Adrenal gland (tissue), 5 donors: ENCODE measurements at regions not wholly inside any gene's neighbourhood (a gene's known extent, or its start where the extent isn't known, plus 50 kb on each side); places are given as distances from the start of the nearest gene placed in this dataset.

Experiments
- POLR2A ChIP-seq, 2 donors: fragments of 450-650 bp; IDR thresholded peaks; one replicate each; pipeline ENCODE4 v1.6.1; 2017; ENCODE audit warnings: antibody characterized with exemption in 2 of 2, mild to moderate bottlenecking in 2 of 2, moderate library complexity in 1 of 2
- TF ChIP-seq, protein P1 (sequence below), 6 experiments: fragments of 450-650 bp in 4 of 6; fragments of 200-600 bp in 2 of 6; sonication (generic) in 1 of 6; IDR thresholded peaks; 1 replicate in 5 of 6; 2 replicates in 1 of 6; pipeline versions ENCODE4 v1.5.1 to v1.8.0; 2016 to 2021; ENCODE audit warnings: antibody characterized with exemption in 6 of 6, mild to moderate bottlenecking in 2 of 6, moderate library complexity in 1 of 6
- donor health status: DM: no; HTN: no; CAD: no.

DNA sequence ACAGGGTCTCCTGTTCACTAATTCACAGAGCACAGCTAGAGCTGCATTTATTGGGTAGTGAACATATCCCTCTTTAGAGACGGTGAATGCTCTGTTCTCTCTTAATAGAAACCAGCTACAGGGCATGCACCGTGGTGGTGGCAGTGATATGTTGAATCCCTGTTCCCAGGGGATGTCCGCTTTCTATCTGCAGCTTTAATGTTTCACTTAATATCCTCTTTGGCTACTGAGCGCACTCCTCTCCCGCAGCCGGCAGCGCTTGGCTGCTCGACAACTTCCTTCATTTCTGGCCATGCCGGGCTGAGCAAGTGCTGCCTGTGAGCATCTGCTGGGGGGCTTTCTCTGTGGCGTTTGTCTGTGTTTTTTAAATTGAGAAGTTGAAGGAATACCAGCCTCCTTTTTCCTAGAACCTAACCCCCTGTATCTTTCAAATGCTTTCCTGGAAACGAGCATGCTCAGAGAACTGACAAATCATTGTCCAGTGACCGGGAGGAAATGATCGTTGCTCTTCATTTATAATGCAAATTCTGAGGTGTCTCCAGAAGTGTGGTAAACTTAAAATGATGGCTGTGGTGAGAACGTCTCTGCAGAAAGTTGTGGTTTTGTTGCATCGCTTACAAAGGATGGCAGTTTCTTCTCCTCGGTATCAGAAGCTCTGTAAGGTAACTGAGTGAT lies 297.9 kb downstream of the UTRN start:
- TF ChIP-seq, protein P1, sequence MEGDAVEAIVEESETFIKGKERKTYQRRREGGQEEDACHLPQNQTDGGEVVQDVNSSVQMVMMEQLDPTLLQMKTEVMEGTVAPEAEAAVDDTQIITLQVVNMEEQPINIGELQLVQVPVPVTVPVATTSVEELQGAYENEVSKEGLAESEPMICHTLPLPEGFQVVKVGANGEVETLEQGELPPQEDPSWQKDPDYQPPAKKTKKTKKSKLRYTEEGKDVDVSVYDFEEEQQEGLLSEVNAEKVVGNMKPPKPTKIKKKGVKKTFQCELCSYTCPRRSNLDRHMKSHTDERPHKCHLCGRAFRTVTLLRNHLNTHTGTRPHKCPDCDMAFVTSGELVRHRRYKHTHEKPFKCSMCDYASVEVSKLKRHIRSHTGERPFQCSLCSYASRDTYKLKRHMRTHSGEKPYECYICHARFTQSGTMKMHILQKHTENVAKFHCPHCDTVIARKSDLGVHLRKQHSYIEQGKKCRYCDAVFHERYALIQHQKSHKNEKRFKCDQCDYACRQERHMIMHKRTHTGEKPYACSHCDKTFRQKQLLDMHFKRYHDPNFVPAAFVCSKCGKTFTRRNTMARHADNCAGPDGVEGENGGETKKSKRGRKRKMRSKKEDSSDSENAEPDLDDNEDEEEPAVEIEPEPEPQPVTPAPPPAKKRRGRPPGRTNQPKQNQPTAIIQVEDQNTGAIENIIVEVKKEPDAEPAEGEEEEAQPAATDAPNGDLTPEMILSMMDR (IDR thresholded peaks at IDR 0.05) = no peak
- TF ChIP-seq POLR2A (IDR thresholded peaks at IDR 0.05) = no peak
